ENCODE measurements at regions not wholly inside any gene's neighbourhood (a gene's known extent, or its start where the extent isn't known, plus 50 kb on each side); places are given as distances from the start of the nearest gene placed in this dataset.

DNA sequence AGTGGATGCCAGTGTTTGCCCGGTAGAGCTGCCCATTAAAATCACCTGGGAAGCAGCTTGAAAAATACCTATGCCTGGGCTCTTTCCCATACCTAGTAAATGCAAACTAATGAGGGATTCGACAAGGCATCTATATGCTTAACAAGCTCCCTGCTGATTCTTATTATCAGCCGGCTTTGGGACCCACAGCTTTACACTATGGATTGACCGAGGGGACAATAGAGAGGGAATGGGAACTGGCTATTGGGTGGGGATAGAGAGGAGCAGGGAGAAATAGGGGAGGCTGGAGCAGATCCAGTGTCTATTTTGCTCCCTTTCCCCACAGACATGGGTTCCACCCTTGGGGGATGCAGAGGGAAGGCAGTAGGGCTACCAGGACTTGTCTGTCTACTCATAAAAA lies 103.1 kb upstream of the TEX13D start:
- Histone ChIP-seq H4K12ac (ENCODE audit: low read depth, low read length) (no peak overlapping the region), H3K14ac (ENCODE audit: low read length) (no peak overlapping the region), H3K4me2 (ENCODE audit: low read length) (no peak overlapping the region), H2AFZ (ENCODE audit: insufficient read depth, low read length, poor library complexity) (no peak overlapping the region), H3K36me3 (ENCODE audit: control insufficient read depth in 1 of 2, insufficient read depth in 2 of 2, low read length in 2 of 2) (no peaks in the 10 kb centered on the region), H2BK12ac (ENCODE audit: low read length) (no peak overlapping the region), H4K8ac (ENCODE audit: low read depth, low read length) (no peak overlapping the region), H3K79me1 (ENCODE audit: low read length) (peaks cover 6% of the 10 kb centered on the region), H4K91ac (ENCODE audit: low read depth, low read length) (no peak overlapping the region), H2AK5ac (ENCODE audit: low read length) (no peak overlapping the region), H3K23ac (ENCODE audit: low read length) (no peak overlapping the region), H3K9ac (ENCODE audit: low read length) (no peak overlapping the region), H3K4me1 (ENCODE audit: control insufficient read depth in 1 of 2, insufficient read depth in 2 of 2, low read length in 2 of 2) (peaks cover 0 to 5% of the 10 kb centered on the region in 2 experiments), H3K79me2 (ENCODE audit: control insufficient read depth, insufficient read depth, low read length, poor library complexity) (no peaks in the 10 kb centered on the region), H3K18ac (ENCODE audit: low read length) (no peak overlapping the region), H3K9me3 (ENCODE audit: insufficient read depth, low read depth, low read length) (no peaks in the 10 kb centered on the region), H3K27me3 (ENCODE audit: insufficient read depth, low read length) (no peaks in the 10 kb centered on the region), H2BK5ac (ENCODE audit: low read depth, low read length, poor library complexity) (no peak overlapping the region), H3K4me3 (ENCODE audit: low read depth, low read length) (no peak overlapping the region), H3K4ac (ENCODE audit: low read depth, low read length) (no peak overlapping the region), H3K27ac (ENCODE audit: low read depth, low read length) (no peak overlapping the region), H2BK120ac (ENCODE audit: insufficient read depth, low read length, poor library complexity) (no peak overlapping the region)
- DNase-seq, result no peak
- no CpG with 5 or more reads among the region's 4 CpGs for WGBS (ENCODE audit: extremely low coverage, insufficient coverage, insufficient read length)

DNA sequence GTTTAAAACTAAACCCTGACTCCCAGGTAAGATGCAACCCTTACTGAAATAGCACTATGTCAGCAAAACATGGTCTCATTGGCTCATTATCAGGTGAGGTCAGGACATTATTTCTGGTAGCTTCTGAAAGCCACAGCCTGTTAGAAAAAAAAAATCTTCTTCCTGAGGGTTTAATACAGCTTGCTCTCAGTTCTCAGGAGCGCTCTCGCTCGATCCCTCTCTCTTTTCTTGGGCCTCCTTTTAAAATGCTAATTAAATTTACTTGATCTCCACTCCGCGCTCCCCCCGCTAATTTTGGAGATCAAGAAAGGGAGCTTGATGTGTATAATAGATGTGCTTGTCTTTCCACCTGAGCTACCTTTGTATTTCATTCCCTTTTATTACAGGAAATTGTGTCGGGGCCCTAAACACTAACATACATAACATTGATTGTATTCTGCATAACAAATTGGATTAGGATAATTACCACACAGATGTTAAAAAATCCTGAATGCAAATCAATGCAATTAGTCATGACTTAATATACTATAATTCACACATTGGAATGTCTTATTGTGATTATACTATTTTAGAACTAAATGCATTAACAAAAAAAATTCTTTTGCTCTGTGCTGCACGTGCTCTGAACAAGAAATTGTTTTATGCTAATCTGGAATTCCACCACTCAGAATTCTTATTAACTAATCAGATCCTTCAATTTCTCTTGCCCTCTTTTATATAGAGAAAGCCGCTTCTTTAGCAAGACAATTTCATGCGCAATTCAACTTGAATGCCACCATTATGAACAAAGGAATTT lies 101.6 kb upstream of the TEX13D start:
- H3K23ac ChIP-seq (ENCODE audit: low read length), result no peak overlapping the region
- no peaks in the 10 kb centered on the region for H3K27me3 ChIP-seq (ENCODE audit: insufficient read depth, low read length)
- H3K79me1 ChIP-seq (ENCODE audit: low read length), result peaks cover 6% of the 10 kb centered on the region
- H2BK5ac ChIP-seq (ENCODE audit: low read depth, low read length, poor library complexity), result no peak overlapping the region
- no peaks in the 10 kb centered on the region for H3K36me3 ChIP-seq (ENCODE audit: control insufficient read depth in 1 of 2, insufficient read depth in 2 of 2, low read length in 2 of 2)
- no CpG with 5 or more reads among the region's 10 CpGs for WGBS (ENCODE audit: extremely low coverage, insufficient coverage, insufficient read length)
- no peak overlapping the region for H3K18ac ChIP-seq (ENCODE audit: low read length)
- no peak overlapping the region for H2AFZ ChIP-seq (ENCODE audit: insufficient read depth, low read length, poor library complexity)
- H4K8ac ChIP-seq (ENCODE audit: low read depth, low read length), result no peak overlapping the region
- H3K4ac ChIP-seq (ENCODE audit: low read depth, low read length), result no peak overlapping the region
- H3K9ac ChIP-seq (ENCODE audit: low read length), result no peak overlapping the region
- no peak overlapping the region for H2AK5ac ChIP-seq (ENCODE audit: low read length)
- DNase-seq, result no peak
- no peak overlapping the region for H3K4me3 ChIP-seq (ENCODE audit: low read depth, low read length)
- H2BK12ac ChIP-seq (ENCODE audit: low read length), result no peak overlapping the region
- peaks cover 0 to 5% of the 10 kb centered on the region in 2 experiments for H3K4me1 ChIP-seq (ENCODE audit: control insufficient read depth in 1 of 2, insufficient read depth in 2 of 2, low read length in 2 of 2)
- no peak overlapping the region for H3K4me2 ChIP-seq (ENCODE audit: low read length)
- no peak overlapping the region for H4K12ac ChIP-seq (ENCODE audit: low read depth, low read length)
- H3K27ac ChIP-seq (ENCODE audit: low read depth, low read length), result no peak overlapping the region
- no peaks in the 10 kb centered on the region for H3K9me3 ChIP-seq (ENCODE audit: insufficient read depth, low read depth, low read length)
- no peaks in the 10 kb centered on the region for H3K79me2 ChIP-seq (ENCODE audit: control insufficient read depth, insufficient read depth, low read length, poor library complexity)
- H2BK120ac ChIP-seq (ENCODE audit: insufficient read depth, low read length, poor library complexity), result no peak overlapping the region
- no peak overlapping the region for H4K91ac ChIP-seq (ENCODE audit: low read depth, low read length)
- H3K14ac ChIP-seq (ENCODE audit: low read length), result no peak overlapping the region

DNA sequence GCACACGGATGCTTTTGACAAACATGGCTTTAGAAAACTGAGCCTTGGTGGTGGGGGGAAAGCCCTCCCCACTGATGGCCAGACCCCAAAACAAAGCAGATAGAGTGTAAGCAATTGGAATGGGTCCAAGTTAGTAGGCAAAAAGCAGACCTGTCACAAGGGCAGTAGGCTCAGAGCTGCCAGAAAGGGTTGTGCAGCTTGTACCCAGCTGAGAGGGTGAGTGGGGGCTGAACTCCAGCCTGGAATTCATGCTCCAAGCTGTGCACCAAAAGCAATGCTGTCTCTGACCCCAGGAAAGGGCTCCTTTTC lies 101.1 kb upstream of the TEX13D start:
- H4K91ac ChIP-seq (ENCODE audit: low read depth, low read length), result no peak overlapping the region
- H3K27me3 ChIP-seq (ENCODE audit: insufficient read depth, low read length), result no peaks in the 10 kb centered on the region
- H3K4me2 ChIP-seq (ENCODE audit: low read length), result no peak overlapping the region
- H2AFZ ChIP-seq (ENCODE audit: insufficient read depth, low read length, poor library complexity), result no peak overlapping the region
- H3K27ac ChIP-seq (ENCODE audit: low read depth, low read length), result no peak overlapping the region
- WGBS (ENCODE audit: extremely low coverage, insufficient coverage, insufficient read length), result no CpG with 5 or more reads among the region's 1 CpG
- no peak overlapping the region for H3K23ac ChIP-seq (ENCODE audit: low read length)
- no peak overlapping the region for H4K8ac ChIP-seq (ENCODE audit: low read depth, low read length)
- H2BK120ac ChIP-seq (ENCODE audit: insufficient read depth, low read length, poor library complexity), result no peak overlapping the region
- H3K4me3 ChIP-seq (ENCODE audit: low read depth, low read length), result no peak overlapping the region
- H2BK12ac ChIP-seq (ENCODE audit: low read length), result no peak overlapping the region
- peaks cover 6% of the 10 kb centered on the region for H3K79me1 ChIP-seq (ENCODE audit: low read length)
- H3K4me1 ChIP-seq (ENCODE audit: control insufficient read depth in 1 of 2, insufficient read depth in 2 of 2, low read length in 2 of 2), result peaks cover 0 to 5% of the 10 kb centered on the region in 2 experiments
- no peak overlapping the region for H2AK5ac ChIP-seq (ENCODE audit: low read length)
- H3K18ac ChIP-seq (ENCODE audit: low read length), result no peak overlapping the region
- H3K9ac ChIP-seq (ENCODE audit: low read length), result no peak overlapping the region
- H2BK5ac ChIP-seq (ENCODE audit: low read depth, low read length, poor library complexity), result no peak overlapping the region
- no peak overlapping the region for H4K12ac ChIP-seq (ENCODE audit: low read depth, low read length)
- H3K9me3 ChIP-seq (ENCODE audit: insufficient read depth, low read depth, low read length), result no peaks in the 10 kb centered on the region
- no peak overlapping the region for H3K4ac ChIP-seq (ENCODE audit: low read depth, low read length)
- no peak for DNase-seq
- no peak overlapping the region for H3K14ac ChIP-seq (ENCODE audit: low read length)
- no peaks in the 10 kb centered on the region for H3K36me3 ChIP-seq (ENCODE audit: control insufficient read depth in 1 of 2, insufficient read depth in 2 of 2, low read length in 2 of 2)
- no peaks in the 10 kb centered on the region for H3K79me2 ChIP-seq (ENCODE audit: control insufficient read depth, insufficient read depth, low read length, poor library complexity)

DNA sequence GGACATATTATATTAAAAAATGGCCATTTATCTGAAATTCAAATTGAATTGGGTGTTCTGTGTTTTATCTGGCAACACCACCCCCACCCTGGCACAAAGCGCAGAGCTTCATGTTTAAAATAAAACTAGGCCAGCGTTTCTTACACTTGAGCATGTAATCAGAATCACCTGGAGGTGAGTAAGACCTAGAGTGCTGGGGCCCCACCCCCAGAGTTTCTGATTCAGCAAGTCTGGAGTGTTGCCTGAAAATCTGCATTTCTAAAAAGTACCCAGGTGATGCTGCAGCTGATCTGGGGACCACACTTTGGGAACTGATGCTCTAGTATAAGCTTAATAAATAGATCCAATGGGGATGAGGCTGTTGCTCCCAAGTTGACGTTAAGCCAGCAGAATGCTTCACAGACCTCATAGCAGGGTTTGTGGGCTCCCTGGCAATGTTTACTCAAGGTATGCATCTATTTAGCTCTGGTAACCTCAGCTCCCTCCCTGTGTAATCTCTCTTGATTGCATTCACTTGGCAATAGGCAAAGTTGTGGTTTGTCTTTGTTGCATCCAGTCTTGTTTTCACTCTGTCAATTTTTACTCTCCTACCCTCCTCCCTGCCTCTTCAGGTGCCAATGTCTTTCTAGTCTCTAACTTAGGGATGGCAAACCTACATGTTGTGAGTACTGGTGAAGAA lies 99.8 kb upstream of the TEX13D start:
- H3K9me3 ChIP-seq (ENCODE audit: insufficient read depth, low read depth, low read length), result no peaks in the 10 kb centered on the region
- no peak overlapping the region for H3K27ac ChIP-seq (ENCODE audit: low read depth, low read length)
- no peak overlapping the region for H3K9ac ChIP-seq (ENCODE audit: low read length)
- H4K12ac ChIP-seq (ENCODE audit: low read depth, low read length), result no peak overlapping the region
- no peak overlapping the region for H3K18ac ChIP-seq (ENCODE audit: low read length)
- H2BK12ac ChIP-seq (ENCODE audit: low read length), result no peak overlapping the region
- H3K4me2 ChIP-seq (ENCODE audit: low read length), result no peak overlapping the region
- no CpG with 5 or more reads among the region's 3 CpGs for WGBS (ENCODE audit: extremely low coverage, insufficient coverage, insufficient read length)
- no peak overlapping the region for H3K23ac ChIP-seq (ENCODE audit: low read length)
- no peak overlapping the region for H3K14ac ChIP-seq (ENCODE audit: low read length)
- H2AK5ac ChIP-seq (ENCODE audit: low read length), result no peak overlapping the region
- H2BK5ac ChIP-seq (ENCODE audit: low read depth, low read length, poor library complexity), result no peak overlapping the region
- peaks cover 6% of the 10 kb centered on the region for H3K79me1 ChIP-seq (ENCODE audit: low read length)
- no peak overlapping the region for H3K4me3 ChIP-seq (ENCODE audit: low read depth, low read length)
- H2AFZ ChIP-seq (ENCODE audit: insufficient read depth, low read length, poor library complexity), result no peak overlapping the region
- H3K4me1 ChIP-seq (ENCODE audit: control insufficient read depth in 1 of 2, insufficient read depth in 2 of 2, low read length in 2 of 2), result peaks cover 0 to 5% of the 10 kb centered on the region in 2 experiments
- no peaks in the 10 kb centered on the region for H3K79me2 ChIP-seq (ENCODE audit: control insufficient read depth, insufficient read depth, low read length, poor library complexity)
- no peak overlapping the region for H4K91ac ChIP-seq (ENCODE audit: low read depth, low read length)
- no peak for DNase-seq
- H3K4ac ChIP-seq (ENCODE audit: low read depth, low read length), result no peak overlapping the region
- H2BK120ac ChIP-seq (ENCODE audit: insufficient read depth, low read length, poor library complexity), result no peak overlapping the region
- H3K27me3 ChIP-seq (ENCODE audit: insufficient read depth, low read length), result no peaks in the 10 kb centered on the region
- no peaks in the 10 kb centered on the region for H3K36me3 ChIP-seq (ENCODE audit: control insufficient read depth in 1 of 2, insufficient read depth in 2 of 2, low read length in 2 of 2)
- no peak overlapping the region for H4K8ac ChIP-seq (ENCODE audit: low read depth, low read length)

All from trophoblast cell (in vitro differentiated cells and primary cell).